K562 (cell line): ENCODE measurements at regions not wholly inside any gene's neighbourhood (a gene's known extent, or its start where the extent isn't known, plus 50 kb on each side); places are given as distances from the start of the nearest gene placed in this dataset.

Experiments
- BACH1 ChIP-seq: fragments of 200-800 bp; sonication (Bioruptor generic); IDR thresholded peaks from 2 replicates; pipeline ENCODE4 v1.6.1; 2016; ENCODE audit warnings: missing genetic modification characterization, missing compliant biosample characterization
- CC2D1A ChIP-seq: fragments of 450-650 bp; IDR thresholded peaks from 2 replicates; pipeline ENCODE4 v1.6.1; 2017; ENCODE audit warnings: mild to moderate bottlenecking
- CGGBP1 ChIP-seq: fragments of 250-450 bp; sonication (Bioruptor Pico); IDR thresholded peaks from 2 replicates; pipeline ENCODE4 v1.9.0; 2021; ENCODE audit warnings: mild to moderate bottlenecking
- CREBBP ChIP-seq: IDR thresholded peaks from one replicate; pipeline ENCODE4 v1.6.1; 2012; ENCODE audit warnings: low read depth, mild to moderate bottlenecking, control low read depth, inconsistent platforms, low read length
- MECOM ChIP-seq: fragments of 250-450 bp; sonication (Bioruptor Pico); IDR thresholded peaks from 2 replicates; pipeline ENCODE4 v1.8.0; 2022; ENCODE audit warnings: inconsistent platforms
- NCOA4 ChIP-seq: fragments of 450-650 bp; IDR thresholded peaks from 2 replicates; pipeline ENCODE4 v1.6.1; 2018; ENCODE audit warnings: mild to moderate bottlenecking; ENCODE audit not compliant: partially characterized antibody
- PREB ChIP-seq: sonication (generic); formaldehyde crosslinking; IDR thresholded peaks from 2 replicates; pipeline ENCODE4 v1.8.1; 2023; ENCODE audit warnings: mild to moderate bottlenecking, missing genetic modification reagents
- RCOR1 ChIP-seq, 2 experiments: IDR thresholded peaks; 2 replicates each; pipeline ENCODE4 v1.6.1; 2012; ENCODE audit warnings: low read depth in 2 of 2, low read length in 2 of 2, borderline replicate concordance in 1 of 2, improper control_type of control experiment in 1 of 2
- SUPT5H ChIP-seq: fragments of 450-650 bp; IDR thresholded peaks from 2 replicates; pipeline ENCODE4 v1.6.1; 2016
- TAF9B ChIP-seq: fragments of 450-650 bp; IDR thresholded peaks from 2 replicates; pipeline ENCODE4 v1.6.1; 2018; ENCODE audit warnings: mild to moderate bottlenecking; ENCODE audit not compliant: partially characterized antibody
- TCF7 ChIP-seq: sonication (generic); IDR thresholded peaks from 2 replicates; pipeline ENCODE4 v1.6.1; 2016; ENCODE audit warnings: antibody characterized with exemption, borderline replicate concordance
- U2AF1 ChIP-seq: fragments of 200-400 bp; formaldehyde crosslinking; optimal IDR thresholded peaks from 2 replicates; pipeline ENCODE3; 2017; ENCODE audit warnings: mild to moderate bottlenecking, low read depth, low read length, moderate library complexity
- ZBTB43 ChIP-seq: sonication (generic); formaldehyde crosslinking; IDR thresholded peaks from 2 replicates; pipeline ENCODE4 v1.8.0; 2023; ENCODE audit warnings: mild to moderate bottlenecking, missing genetic modification reagents
- ZC3H8 ChIP-seq: fragments of 450-650 bp; IDR thresholded peaks from 2 replicates; pipeline ENCODE4 v1.6.1; 2017
- ZMIZ1 ChIP-seq, 2 experiments: fragments of 150-350 bp in 1 of 2; IDR thresholded peaks; 2 replicates each; pipeline ENCODE4 v1.6.1; 2012 to 2016; ENCODE audit warnings: low read depth in 2 of 2, low read length in 2 of 2, mild to moderate bottlenecking in 1 of 2, moderate library complexity in 1 of 2
- ZNF280B ChIP-seq: fragments of 250-450 bp; sonication (Bioruptor Pico); IDR thresholded peaks from 2 replicates; pipeline ENCODE4 v1.5.1; 2021; ENCODE audit warnings: mild to moderate bottlenecking
- ZNF583 ChIP-seq: fragments of 250-450 bp; sonication (Bioruptor Pico); IDR thresholded peaks from 2 replicates; pipeline ENCODE4 v1.4.0; 2020
- ZNF830 ChIP-seq: fragments of 250-450 bp; sonication (Bioruptor Pico); IDR thresholded peaks from 2 replicates; pipeline ENCODE4 v1.5.0; 2021; ENCODE audit warnings: mild to moderate bottlenecking

- no peak for TF ChIP-seq ZMIZ1 (IDR thresholded peaks at IDR 0.05; ENCODE audit: low read depth in 2 of 2, low read length in 2 of 2)
- TF ChIP-seq RCOR1 (IDR thresholded peaks at IDR 0.05; ENCODE audit: borderline replicate concordance in 1 of 2, low read depth in 2 of 2, low read length in 2 of 2), result no peak
- TF ChIP-seq CGGBP1 (CRISPR knock-in tag), result no peak
- TF ChIP-seq SUPT5H, result no peak
- no peak for TF ChIP-seq ZBTB43 (CRISPR knock-in tag)
- no peak for TF ChIP-seq ZNF583 (CRISPR knock-in tag)
- TF ChIP-seq TAF9B, result no peak
- TF ChIP-seq BACH1, result no peak
- TF ChIP-seq ZNF830, result no peak
- TF ChIP-seq CREBBP, result no peak
- TF ChIP-seq TCF7, result no peak
- no peak for TF ChIP-seq ZNF280B (CRISPR knock-in tag)
- no peak for TF ChIP-seq NCOA4
- no peak for TF ChIP-seq U2AF1
- TF ChIP-seq PREB (CRISPR knock-in tag), result no peak
- no peak for TF ChIP-seq ZC3H8
- no peak for TF ChIP-seq CC2D1A
- no peak for TF ChIP-seq MECOM (CRISPR knock-in tag)
Observed at GRCh38 chr7:142611566-142612236, 137.6 kb upstream of the PRSS1 start (continued).
